HG02970 (cell line): ENCODE measurements at regions not wholly inside any gene's neighbourhood (a gene's known extent, or its start where the extent isn't known, plus 50 kb on each side); places are given as distances from the start of the nearest gene placed in this dataset.

Experiments
- ATAC-seq: cut with Tn5 transposase; IDR thresholded peaks from one replicate; pipeline ENCODE4 v1.9.1; 2021; ENCODE audit warnings: mild to moderate bottlenecking, moderate library complexity, moderate number of reproducible peaks; ENCODE audit not compliant: unreplicated experiment, low FRiP score

GRCh38 chr4:177681902-177682301, 239.7 kb upstream of the AGA start:
- no peak for ATAC-seq

DNA sequence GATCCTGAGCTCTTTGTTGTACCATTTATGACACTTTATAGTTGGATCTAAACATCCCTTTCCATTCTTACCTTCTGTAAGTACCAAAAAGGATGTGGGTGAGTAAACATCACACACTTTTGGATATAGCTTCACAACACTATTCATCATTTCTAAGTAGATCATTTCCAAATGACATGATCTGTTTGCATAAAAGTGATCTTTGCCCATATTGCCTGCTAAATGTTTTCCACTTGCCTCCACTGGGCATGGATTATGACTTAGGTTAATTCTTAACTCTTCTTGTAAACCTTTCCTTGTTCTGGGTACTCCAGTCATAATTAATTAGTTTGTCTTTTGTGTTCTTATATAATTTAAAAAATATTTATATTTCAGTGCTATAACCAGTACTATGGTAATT, 244.9 kb upstream of the AGA start:
- ATAC-seq, result no peak

GRCh38 chr4:177692907-177693306, 250.7 kb upstream of the AGA start:
- no peak for ATAC-seq

GRCh38 chr4:177696438-177696966, 254.3 kb upstream of the AGA start:
- no peak for ATAC-seq

GRCh38 chr4:177699365-177700213, 257.4 kb upstream of the AGA start:
- ATAC-seq, result no peak

DNA sequence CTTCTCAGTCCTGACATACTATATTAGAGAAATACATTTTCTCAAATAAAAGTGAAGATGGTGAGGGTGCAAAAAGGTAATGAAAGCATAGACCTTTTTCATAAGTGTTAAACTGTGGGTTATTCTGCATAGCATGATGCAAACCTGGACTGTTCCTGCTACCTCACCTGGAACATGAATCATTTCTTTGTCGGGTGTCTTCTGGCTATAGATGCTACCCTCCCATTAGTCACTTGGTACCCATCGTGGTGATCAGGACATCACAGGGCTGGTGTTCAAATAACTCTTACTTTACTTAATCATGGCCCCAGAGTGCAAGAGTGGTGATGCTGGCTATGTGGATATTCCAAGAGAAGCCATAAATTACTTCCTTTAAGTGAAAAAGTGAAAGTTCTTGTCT, 264.7 kb upstream of the AGA start:
- no peak for ATAC-seq

DNA sequence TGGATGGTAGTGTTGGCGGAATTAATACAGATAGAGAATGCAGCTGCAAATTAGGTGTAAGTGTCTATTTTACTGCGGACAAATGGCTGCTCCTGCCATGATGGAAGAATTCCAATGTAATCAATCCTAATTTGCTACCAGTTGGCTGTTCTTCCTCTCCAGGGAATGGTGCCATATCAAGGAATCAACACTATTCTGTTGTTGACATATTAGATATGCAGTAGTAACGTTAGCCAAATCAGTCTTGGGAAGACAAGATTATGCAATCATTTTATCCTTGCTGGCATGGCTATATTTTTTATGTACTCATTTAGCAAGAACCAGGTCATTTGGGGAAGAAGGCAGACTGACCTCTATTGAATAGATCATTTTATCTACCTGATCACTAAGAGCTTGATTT, 271.2 kb upstream of the AGA start:
- ATAC-seq, result no peak

GRCh38 chr4:177717407-177717806, 275.2 kb upstream of the AGA start:
- ATAC-seq, result no peak

- no peak for ATAC-seq
Measured at GRCh38 chr4:177718514-177718913, 276.3 kb upstream of the AGA start.

- ATAC-seq, result no peak
Measured at GRCh38 chr4:177726111-177726510, 283.9 kb upstream of the AGA start.

GRCh38 chr4:177728361-177729152, 286.3 kb upstream of the AGA start:
- ATAC-seq, result no peak

DNA sequence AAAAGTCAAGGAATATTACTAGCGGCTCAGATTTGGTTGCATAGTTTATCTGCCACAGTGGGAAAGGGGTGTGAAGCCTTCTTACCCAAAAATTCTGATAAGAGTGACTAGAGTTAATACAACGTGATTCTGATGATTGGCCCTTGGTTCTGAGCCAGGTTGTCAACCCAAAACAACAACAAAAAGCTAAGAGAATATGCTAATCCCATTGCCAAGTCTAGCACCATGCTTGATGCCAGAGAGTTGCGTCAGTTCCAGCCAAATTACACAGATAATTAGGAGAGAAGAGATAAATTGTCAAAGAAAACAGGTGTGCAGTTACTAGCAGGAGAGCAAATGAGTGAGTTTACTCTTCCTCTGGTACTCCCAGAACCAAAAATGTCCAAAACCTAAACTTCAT, 287.4 kb upstream of the AGA start:
- no peak for ATAC-seq

DNA sequence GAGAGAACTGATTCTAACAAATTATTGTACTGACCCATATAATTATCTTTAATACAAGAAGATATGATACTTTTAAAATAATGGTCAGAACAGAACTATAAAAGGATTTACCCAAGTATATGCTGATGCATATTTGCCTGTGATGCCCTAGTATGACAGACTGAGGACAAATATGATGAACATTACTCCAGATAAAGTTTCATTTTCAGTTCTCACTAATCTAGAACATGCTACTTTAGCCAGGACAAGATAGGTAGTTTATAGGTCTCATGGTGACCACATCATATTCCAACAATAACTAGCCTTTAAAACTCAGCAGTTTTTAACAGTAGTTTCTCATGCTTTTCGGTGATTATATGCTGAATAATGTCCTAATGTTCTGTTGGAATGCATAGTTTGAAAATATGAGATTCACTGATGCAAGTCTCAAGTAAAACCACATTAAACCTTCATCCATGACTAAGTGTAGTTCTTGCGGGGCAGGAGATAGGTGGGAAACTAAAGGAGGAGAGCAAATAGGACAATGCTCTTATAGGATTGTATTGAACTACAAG, 295.2 kb upstream of the AGA start:
- ATAC-seq, result no peak

DNA sequence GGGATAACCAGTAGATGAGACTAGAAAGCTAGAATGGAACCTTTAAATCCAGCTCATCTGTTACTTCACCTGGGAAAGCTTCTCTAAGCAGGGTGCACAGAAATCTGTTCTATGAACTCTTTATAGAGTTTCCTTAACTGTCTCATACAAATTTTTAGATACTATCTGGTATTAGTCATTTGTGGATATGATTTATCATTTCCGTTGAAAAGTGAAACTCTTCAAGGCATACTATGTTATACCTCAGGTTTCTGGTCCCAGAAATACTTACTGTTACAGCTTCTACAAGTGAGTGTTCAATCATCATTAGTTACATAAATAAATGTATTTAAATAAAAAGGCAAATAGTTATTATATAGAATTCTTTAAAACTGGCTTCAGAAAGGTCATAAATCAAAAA, 298.3 kb upstream of the AGA start:
- no peak for ATAC-seq

GRCh38 chr4:177759729-177760128, 317.5 kb upstream of the AGA start:
- no peak for ATAC-seq

DNA sequence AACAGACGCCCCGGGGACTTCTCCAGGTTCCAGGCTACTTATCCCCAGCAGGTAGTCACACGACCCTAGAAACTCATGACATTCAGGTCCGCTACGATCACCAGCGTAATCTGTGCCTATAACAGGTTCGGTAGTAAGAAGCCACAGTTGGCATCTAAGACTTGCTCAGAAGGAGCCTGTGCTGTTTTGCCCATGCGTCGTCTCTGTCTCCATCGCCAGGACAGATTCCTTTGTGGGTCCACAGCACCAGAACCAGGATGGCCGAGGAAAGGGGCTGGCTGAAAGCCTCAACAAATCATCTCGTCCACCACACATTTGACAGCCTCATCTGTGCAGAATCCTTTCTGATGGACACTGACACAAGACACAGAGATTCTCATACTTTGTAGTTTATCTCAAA, 319.5 kb upstream of the AGA start:
- ATAC-seq, result no peak

GRCh38 chr4:177769155-177769554, 326.9 kb upstream of the AGA start:
- no peak for ATAC-seq

DNA sequence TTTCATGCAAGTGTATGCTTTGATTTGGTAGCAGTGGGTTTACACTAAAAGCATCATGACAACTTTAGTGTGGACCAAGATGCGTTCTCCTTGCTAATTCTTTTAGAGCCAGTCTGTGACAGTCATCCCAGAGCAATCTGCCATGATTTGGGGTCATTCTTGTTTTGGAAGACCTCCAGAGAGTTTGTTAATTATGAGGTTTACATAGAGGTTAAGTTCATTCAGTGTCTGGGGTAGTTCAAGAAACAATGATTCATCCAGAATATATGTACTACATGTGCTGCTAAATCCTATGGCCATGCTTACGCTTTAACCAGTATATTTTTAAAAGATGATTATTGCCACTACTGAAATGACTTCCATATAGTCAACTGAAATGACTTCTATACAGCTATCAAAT, 328.5 kb upstream of the AGA start:
- no peak for ATAC-seq

GRCh38 chr4:177771645-177772044, 329.4 kb upstream of the AGA start:
- ATAC-seq, result no peak

DNA sequence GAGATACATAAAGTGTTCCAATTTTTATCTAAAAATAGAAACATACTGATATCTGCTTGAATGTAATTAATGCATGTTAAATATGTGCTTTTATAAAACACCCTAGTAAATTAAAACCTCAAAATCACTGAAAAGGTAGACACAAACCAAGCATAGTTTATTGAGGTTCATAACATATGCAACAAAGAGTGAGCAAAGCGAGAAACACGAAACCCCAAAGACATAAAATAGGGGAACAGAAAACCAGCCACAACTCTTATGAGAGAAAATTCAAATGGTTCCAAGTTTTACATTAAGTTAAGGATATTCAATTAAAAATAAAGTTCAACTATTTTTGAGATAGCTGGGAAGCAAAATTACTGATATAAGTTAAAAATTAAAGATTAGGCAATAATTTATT, 336.4 kb upstream of the AGA start:
- no peak for ATAC-seq

- ATAC-seq, result no peak
Measured at GRCh38 chr4:177785000-177785399, 342.8 kb upstream of the AGA start.
